Osteocyte (in vitro differentiated cells): ENCODE measurements at regions not wholly inside any gene's neighbourhood (a gene's known extent, or its start where the extent isn't known, plus 50 kb on each side); places are given as distances from the start of the nearest gene placed in this dataset.
"Not testable (repeated sequence)": the region's sequence is repeated elsewhere in the genome, so short reads cannot be mapped to it uniquely, and the experiment has no call there.

Source experiments
- DNase-seq: peaks from one replicate; pipeline ENCODE4 v3.0.0; 2021; ENCODE audit warnings: mixed read lengths; ENCODE audit not compliant: unreplicated experiment; ENCODE audit errors: extremely low spot score
- H3K27ac Mint-ChIP-seq: one replicate; pipeline ENCODE4 v1.8.0; 2021; ENCODE audit warnings: mild to moderate bottlenecking, mixed read lengths; ENCODE audit not compliant: unreplicated experiment
- H3K27me3 Mint-ChIP-seq: one replicate; pipeline ENCODE4 v1.8.0; 2021; ENCODE audit warnings: mixed read lengths; ENCODE audit not compliant: unreplicated experiment
- H3K36me3 Mint-ChIP-seq: one replicate; pipeline ENCODE4 v1.8.0; 2021; ENCODE audit warnings: mixed read lengths; ENCODE audit not compliant: unreplicated experiment
- H3K4me1 Mint-ChIP-seq: one replicate; pipeline ENCODE4 v1.8.0; 2021; ENCODE audit warnings: mixed read lengths; ENCODE audit not compliant: unreplicated experiment
- H3K4me3 Mint-ChIP-seq: one replicate; pipeline ENCODE4 v1.8.0; 2021; ENCODE audit warnings: mild to moderate bottlenecking, moderate library complexity, mixed read lengths; ENCODE audit not compliant: unreplicated experiment
- H3K9me3 Mint-ChIP-seq: one replicate; pipeline ENCODE4 v1.8.0; 2021; ENCODE audit warnings: mixed read lengths; ENCODE audit not compliant: unreplicated experiment
- CTCF ChIP-seq: fragments of 200-600 bp; sonication (generic); IDR thresholded peaks from 2 replicates; pipeline ENCODE4 v1.5.0; 2021; ENCODE audit warnings: antibody characterized with exemption, mild to moderate bottlenecking, moderate library complexity

DNA sequence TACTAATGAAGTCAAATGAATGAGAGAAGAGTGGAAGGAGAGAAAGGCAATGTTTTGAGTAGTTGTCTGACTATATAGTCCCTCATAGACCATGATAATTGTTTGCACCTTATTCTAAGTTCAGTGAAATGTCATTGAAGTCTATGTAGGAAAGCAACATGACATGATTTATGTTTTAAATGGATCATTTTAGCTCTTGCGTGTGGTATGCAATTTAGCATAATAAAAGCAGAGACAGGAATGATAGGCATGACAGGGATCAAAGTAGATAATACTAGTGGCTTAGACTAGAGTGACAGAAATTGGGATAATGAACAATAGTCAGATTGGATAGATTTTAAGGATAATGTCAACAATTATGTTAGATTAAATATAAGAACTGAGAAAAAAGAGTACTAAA is 132.5 kb downstream of the PYDC2 start:
- peaks cover 3% of the 10 kb centered on the region for H3K27me3 Mint-ChIP-seq
- H3K9me3 Mint-ChIP-seq = no peaks in the 10 kb centered on the region
- H3K4me3 Mint-ChIP-seq = no peak overlapping the region
- H3K36me3 Mint-ChIP-seq = no peaks in the 10 kb centered on the region
- H3K27ac Mint-ChIP-seq = no peak overlapping the region
- TF ChIP-seq CTCF = no peak
- H3K4me1 Mint-ChIP-seq = no peaks in the 10 kb centered on the region
- no peak for DNase-seq

GRCh38 chr3:191615511-191615910 is 154.5 kb downstream of the PYDC2 start:
- H3K27ac Mint-ChIP-seq, DNase-seq, H3K9me3 Mint-ChIP-seq, H3K36me3 Mint-ChIP-seq, H3K4me3 Mint-ChIP-seq, H3K27me3 Mint-ChIP-seq, H3K4me1 Mint-ChIP-seq: not testable (repeated sequence)

GRCh38 chr3:191624299-191624698 is 163.3 kb downstream of the PYDC2 start:
- no peak for TF ChIP-seq CTCF
- no peak overlapping the region for H3K27ac Mint-ChIP-seq
- no peak overlapping the region for H3K4me3 Mint-ChIP-seq
- no peak for DNase-seq
- no peaks in the 10 kb centered on the region for H3K4me1 Mint-ChIP-seq
- H3K36me3 Mint-ChIP-seq = no peaks in the 10 kb centered on the region
- peaks cover 11% of the 10 kb centered on the region for H3K27me3 Mint-ChIP-seq
- H3K9me3 Mint-ChIP-seq = no peaks in the 10 kb centered on the region

DNA sequence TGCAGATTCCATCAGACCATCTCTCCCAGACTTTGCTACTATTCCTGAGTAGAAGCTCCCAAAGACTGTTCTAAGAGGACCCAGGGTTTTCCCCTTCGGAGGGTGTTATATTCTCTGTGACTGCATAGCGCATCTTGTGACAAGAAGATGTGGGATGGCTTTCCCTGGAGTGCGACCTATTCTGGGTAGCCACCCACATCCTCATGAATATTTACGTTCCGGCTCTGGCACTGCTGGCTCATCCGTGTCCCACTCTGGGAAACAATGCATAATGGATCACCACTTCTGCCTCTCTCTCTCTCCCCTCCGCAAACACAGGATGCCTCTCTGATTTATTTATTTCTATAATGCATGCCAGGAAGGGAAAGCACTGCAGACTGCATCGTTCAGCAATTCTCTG is 166.1 kb downstream of the PYDC2 start:
- Mint-ChIP-seq H3K36me3 (no peaks in the 10 kb centered on the region), H3K9me3 (no peaks in the 10 kb centered on the region), H3K4me1 (no peaks in the 10 kb centered on the region), H3K27me3 (peaks cover 11% of the 10 kb centered on the region), H3K27ac (no peak overlapping the region), H3K4me3 (no peak overlapping the region)
- TF ChIP-seq CTCF = no peak
- DNase-seq = no peak

- H3K4me1 Mint-ChIP-seq = no peaks in the 10 kb centered on the region
- peaks cover 8% of the 10 kb centered on the region for H3K27me3 Mint-ChIP-seq
- no peak overlapping the region for H3K4me3 Mint-ChIP-seq
- H3K36me3 Mint-ChIP-seq = no peaks in the 10 kb centered on the region
- H3K27ac Mint-ChIP-seq = no peak overlapping the region
- H3K9me3 Mint-ChIP-seq = no peaks in the 10 kb centered on the region
- no peak for TF ChIP-seq CTCF
- no peak for DNase-seq
Measured at GRCh38 chr3:191628571-191628970, 167.6 kb downstream of the PYDC2 start.

DNA sequence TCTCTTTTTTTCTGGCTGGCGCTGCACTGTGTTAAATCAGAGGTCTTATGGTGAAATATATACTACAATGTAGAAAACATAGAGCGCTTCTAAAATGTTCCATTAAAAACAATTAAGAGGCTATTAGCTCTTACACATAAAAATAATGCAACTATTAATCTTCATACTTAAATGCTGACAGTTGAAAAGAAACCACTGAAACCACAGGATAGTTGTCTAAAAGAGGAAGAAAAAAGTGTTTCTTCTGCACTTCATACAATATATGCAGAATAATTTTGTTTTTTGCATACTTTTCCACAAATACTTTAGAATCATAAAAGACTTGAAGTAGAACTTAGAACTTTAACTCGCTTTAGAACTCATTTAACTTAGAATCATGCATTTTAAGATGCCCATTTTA is 170.5 kb downstream of the PYDC2 start:
- no peaks in the 10 kb centered on the region for H3K36me3 Mint-ChIP-seq
- no peak for TF ChIP-seq CTCF
- H3K4me1 Mint-ChIP-seq = no peaks in the 10 kb centered on the region
- no peak for DNase-seq
- no peaks in the 10 kb centered on the region for H3K9me3 Mint-ChIP-seq
- no peak overlapping the region for H3K27ac Mint-ChIP-seq
- no peak overlapping the region for H3K4me3 Mint-ChIP-seq
- peaks cover 4% of the 10 kb centered on the region for H3K27me3 Mint-ChIP-seq
